ENCODE measurements at regions not wholly inside any gene's neighbourhood (a gene's known extent, or its start where the extent isn't known, plus 50 kb on each side); places are given as distances from the start of the nearest gene placed in this dataset.
A peak's percentile ranks its signal among the peaks of the same experiment; 100 is the strongest.

DNA sequence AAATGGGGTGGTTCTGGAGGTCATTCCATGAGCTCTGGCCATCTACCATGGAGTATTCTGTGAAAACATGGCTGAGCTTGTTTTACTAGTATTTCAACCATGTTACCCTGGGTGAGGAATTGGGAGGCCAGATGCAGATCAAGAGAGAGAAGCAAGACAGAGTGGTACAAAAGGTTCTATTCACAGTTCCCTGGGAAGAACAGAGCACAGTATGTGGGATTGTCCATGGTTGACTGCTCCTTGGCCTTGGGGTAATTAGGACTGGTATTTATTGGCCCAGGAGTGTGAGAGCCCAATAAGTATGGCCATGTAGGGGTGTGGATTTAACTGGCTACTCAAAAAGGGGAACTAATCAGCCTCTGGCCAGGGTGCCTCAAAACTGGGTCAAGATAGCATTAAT is 239.7 kb upstream of the GATB start:
- no peaks in the 10 kb centered on the region for H3K9me3 Mint-ChIP-seq
- no peaks in the 10 kb centered on the region for H3K27me3 Mint-ChIP-seq
- H3K4me1 Mint-ChIP-seq (ENCODE audit: low read depth) = peaks cover 8% of the 10 kb centered on the region
- no peaks in the 10 kb centered on the region for H3K36me3 Mint-ChIP-seq (ENCODE audit: low read depth)
- no peak overlapping the region for H3K4me3 Mint-ChIP-seq
- no peak overlapping the region for H3K27ac Mint-ChIP-seq

DNA sequence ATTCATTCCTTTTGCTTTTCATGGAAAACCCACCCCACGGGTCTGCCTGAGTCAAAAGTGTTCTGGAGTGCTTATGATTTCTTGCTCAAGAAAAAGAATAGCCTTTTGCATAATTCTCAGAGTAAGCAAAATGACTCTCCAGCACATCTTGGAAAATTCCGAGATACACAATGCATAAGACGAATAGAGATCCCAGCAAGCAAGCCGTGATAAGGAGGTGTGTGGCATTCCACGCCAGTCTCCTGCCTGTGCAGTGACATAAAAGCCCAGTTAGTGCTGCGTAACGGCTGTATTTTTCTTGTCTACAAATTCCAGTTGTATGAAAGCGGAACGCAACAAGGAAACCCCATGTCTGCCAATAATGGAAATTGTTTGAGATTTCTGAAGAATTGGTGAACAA is 237.9 kb upstream of the GATB start:
- Mint-ChIP-seq H3K4me1 (ENCODE audit: low read depth) (peaks cover 14% of the 10 kb centered on the region), H3K4me3 (no peak overlapping the region), H3K9me3 (no peaks in the 10 kb centered on the region), H3K36me3 (ENCODE audit: low read depth) (no peaks in the 10 kb centered on the region), H3K27me3 (no peaks in the 10 kb centered on the region), H3K27ac (no peak overlapping the region)

DNA sequence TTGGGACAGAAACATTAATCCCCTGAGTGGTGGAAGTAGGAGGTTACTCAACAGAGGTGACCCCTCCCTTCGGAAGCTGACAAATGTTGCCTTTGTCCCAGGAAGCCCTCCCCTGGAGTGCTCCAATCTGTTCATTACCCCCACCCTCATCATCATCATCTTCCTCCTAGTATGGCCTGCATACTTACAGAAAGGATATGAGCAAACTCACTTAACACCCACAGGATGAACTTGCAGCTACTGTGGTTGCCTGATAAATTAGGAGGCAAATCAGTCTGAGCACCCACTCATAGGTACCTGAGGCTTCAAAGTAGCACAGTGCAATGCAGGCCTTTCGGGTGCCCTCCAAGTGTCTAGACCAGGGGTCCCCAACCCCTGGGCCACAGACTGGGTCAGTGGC is 236.7 kb upstream of the GATB start:
- H3K27me3 Mint-ChIP-seq = no peaks in the 10 kb centered on the region

DNA sequence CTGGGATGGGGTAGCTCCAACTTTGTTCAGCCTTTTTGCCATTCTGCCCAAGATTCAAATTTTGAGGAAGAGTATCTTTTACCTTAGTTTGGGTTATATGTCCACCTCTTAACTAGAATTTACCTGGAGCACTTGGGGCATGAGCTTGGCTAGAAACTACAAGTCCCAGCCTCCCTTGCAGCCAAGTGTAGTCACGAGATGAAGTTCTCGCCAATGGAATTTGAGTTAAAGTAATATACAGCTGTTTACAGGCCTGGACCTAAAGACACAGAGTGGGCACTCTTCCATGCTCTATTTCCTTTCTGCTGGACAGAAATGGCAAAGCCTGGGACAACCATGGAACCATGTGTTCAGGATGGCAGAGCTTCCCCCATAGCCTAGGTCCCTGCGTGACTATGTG is 233.6 kb upstream of the GATB start:
- H3K27ac Mint-ChIP-seq = no peak overlapping the region
- no peaks in the 10 kb centered on the region for H3K9me3 Mint-ChIP-seq
- peaks cover 48% of the 10 kb centered on the region for H3K4me1 Mint-ChIP-seq (ENCODE audit: low read depth)
- no peak overlapping the region for H3K4me3 Mint-ChIP-seq
- no peaks in the 10 kb centered on the region for H3K27me3 Mint-ChIP-seq
- H3K36me3 Mint-ChIP-seq (ENCODE audit: low read depth) = no peaks in the 10 kb centered on the region

More for the DNA sequence above, 236.7 kb upstream of the GATB start:
- H3K4me1 Mint-ChIP-seq (ENCODE audit: low read depth) = peaks cover 21% of the 10 kb centered on the region
- H3K4me3 Mint-ChIP-seq = no peak overlapping the region
- H3K9me3 Mint-ChIP-seq = no peaks in the 10 kb centered on the region
- no peaks in the 10 kb centered on the region for H3K36me3 Mint-ChIP-seq (ENCODE audit: low read depth)
- H3K27ac Mint-ChIP-seq = no peak overlapping the region

DNA sequence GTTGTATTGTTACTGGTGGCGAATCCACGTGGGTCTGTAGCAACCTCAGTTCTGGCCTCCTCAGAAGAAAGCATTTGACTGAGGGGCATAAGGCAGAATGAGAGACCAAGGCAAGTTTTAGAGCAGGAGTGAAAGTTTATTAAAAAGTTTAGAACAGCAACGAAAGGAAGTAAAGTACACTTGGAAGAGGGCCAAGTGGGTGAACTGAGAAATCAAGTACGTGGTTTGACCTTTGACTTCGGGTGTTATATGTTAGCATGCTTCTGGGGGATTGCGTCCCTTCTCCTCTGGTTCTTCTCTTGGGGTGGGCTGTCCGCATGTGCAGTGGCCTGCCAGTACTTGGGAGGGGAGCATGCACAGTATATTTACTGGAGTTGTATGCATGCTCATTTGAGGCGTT is 232.7 kb upstream of the GATB start:
- no peaks in the 10 kb centered on the region for H3K27me3 Mint-ChIP-seq
- H3K27ac Mint-ChIP-seq = peak overlapping the region; percentile 13
- peaks cover 48% of the 10 kb centered on the region for H3K4me1 Mint-ChIP-seq (ENCODE audit: low read depth)
- no peak overlapping the region for H3K4me3 Mint-ChIP-seq
- no peaks in the 10 kb centered on the region for H3K36me3 Mint-ChIP-seq (ENCODE audit: low read depth)
- H3K9me3 Mint-ChIP-seq = no peaks in the 10 kb centered on the region

DNA sequence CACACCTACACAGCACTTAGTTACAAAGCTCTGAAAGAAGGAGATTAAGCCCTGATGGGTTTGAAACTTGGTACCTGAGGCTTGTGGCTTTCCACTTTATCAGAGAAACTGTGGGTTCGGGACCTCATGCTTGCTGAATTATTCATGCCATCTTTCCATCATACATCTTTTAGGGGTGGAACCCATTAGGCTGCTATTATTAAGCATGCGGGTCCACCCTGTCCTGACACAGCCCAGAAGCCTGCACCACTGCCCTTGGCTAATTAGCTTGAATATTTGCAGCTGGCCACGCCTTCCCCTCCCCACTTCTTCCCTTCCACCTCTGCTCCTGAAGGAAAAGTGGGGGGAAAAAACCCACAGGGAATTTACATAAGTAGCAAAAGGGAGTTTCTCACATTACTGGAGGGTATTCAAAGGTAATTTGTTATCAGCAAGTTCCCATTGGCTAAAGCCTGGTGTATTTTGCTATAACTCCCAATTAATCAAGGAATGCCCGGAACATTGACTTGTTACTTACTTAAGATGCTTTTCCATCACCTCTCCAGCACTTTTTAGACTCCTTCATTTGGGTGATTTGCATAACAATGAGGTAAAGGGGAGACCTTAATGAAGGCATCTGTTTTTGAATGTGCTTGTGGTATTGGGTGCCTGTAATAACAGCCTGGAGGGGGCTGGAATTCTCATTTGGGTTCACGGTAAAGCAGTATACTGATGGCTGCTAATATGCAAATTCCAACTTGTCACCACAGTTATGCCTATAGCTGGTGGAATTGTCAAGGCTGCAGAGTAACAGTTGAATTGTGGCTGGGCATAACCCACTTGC is 231.7 kb upstream of the GATB start:
- H3K36me3 Mint-ChIP-seq (ENCODE audit: low read depth) = no peaks in the 10 kb centered on the region
- H3K27ac Mint-ChIP-seq = no peak overlapping the region
- peaks cover 48% of the 10 kb centered on the region for H3K4me1 Mint-ChIP-seq (ENCODE audit: low read depth)
- no peaks in the 10 kb centered on the region for H3K9me3 Mint-ChIP-seq
- no peak overlapping the region for H3K4me3 Mint-ChIP-seq
- no peaks in the 10 kb centered on the region for H3K27me3 Mint-ChIP-seq

DNA sequence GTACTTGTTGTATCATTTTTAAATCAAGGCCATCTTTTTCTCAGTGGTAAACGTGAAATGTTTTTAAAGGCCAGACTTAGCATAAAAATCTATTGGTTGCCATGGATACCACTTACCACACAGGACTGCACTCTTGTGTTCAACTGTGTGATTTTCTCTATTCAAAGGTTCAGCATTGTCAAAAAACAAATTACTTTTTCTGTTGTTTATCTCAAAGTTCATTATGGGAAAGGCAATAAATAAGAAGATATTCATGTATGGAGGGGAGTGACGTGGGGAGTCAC is 231.0 kb upstream of the GATB start:
- H3K9me3 Mint-ChIP-seq = no peaks in the 10 kb centered on the region
- H3K27ac Mint-ChIP-seq = peak overlapping the region; percentile 12
- no peaks in the 10 kb centered on the region for H3K27me3 Mint-ChIP-seq
- no peaks in the 10 kb centered on the region for H3K36me3 Mint-ChIP-seq (ENCODE audit: low read depth)
- no peak overlapping the region for H3K4me3 Mint-ChIP-seq
- peaks cover 48% of the 10 kb centered on the region for H3K4me1 Mint-ChIP-seq (ENCODE audit: low read depth)

DNA sequence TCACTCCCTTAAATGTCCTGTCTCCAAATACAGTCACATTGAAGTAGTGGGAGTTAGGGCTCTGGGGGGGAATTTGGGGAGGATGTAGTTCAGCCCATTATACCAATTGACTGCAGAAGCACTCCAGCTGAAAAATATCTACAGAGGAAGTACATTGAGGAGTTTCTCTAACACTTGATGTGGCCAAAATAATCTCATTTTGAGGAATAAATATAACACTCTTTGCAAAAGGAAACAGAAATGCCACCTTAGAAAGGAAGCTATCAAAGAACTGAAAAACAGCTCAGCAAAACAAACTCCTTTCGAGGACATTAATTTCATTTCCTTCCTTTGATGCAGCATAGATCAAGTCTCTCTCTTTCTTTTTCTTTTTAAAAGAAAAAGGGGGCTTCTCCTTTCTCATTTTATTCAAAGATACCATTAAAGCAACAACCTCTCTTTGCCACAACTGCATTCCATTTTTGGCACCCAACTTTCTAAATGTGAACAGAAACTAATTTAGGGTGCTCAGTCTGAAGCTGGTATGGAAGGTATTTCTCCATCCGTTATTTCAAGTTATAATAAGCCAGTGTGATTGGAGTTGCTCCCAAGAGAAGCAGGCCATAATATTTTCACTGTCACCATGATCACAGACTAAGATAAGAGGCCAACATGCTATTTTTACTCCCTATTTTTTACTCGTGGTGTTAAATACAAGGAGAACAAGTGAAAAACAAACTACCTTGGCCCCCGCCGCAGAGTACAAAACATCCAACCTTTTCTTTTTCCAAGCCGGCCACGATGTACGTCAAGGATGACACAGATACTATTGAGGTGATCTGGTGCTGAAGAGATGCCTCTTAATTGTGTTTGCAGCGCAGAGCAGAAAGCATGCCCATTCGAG is 230.4 kb upstream of the GATB start:
- Mint-ChIP-seq H3K27ac (no peak overlapping the region), H3K4me3 (no peak overlapping the region), H3K9me3 (no peaks in the 10 kb centered on the region), H3K27me3 (no peaks in the 10 kb centered on the region), H3K36me3 (ENCODE audit: low read depth) (no peaks in the 10 kb centered on the region), H3K4me1 (ENCODE audit: low read depth) (peaks cover 48% of the 10 kb centered on the region)

DNA sequence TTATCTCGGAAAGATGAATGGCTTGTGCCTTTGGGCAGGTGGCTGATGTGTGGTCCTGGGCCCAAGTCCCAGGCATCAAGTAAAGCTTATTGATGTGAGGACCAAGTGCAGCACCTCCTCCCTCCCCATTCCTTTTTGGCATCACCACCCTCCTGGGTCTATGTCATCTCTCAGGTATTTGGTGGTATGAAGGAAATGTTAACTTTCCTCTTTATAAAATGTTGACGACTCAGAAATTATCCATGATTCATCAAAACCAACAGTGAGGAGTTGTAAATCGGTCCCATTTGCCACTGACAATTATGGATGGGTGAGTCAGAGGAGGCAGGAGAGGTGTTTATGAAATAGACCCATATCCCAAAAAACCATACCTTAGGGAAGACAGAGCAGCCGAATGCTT is 229.4 kb upstream of the GATB start:
- Mint-ChIP-seq H3K4me3 (no peak overlapping the region), H3K27ac (no peak overlapping the region), H3K36me3 (ENCODE audit: low read depth) (no peaks in the 10 kb centered on the region), H3K9me3 (no peaks in the 10 kb centered on the region), H3K27me3 (no peaks in the 10 kb centered on the region), H3K4me1 (ENCODE audit: low read depth) (peaks cover 45% of the 10 kb centered on the region)

DNA sequence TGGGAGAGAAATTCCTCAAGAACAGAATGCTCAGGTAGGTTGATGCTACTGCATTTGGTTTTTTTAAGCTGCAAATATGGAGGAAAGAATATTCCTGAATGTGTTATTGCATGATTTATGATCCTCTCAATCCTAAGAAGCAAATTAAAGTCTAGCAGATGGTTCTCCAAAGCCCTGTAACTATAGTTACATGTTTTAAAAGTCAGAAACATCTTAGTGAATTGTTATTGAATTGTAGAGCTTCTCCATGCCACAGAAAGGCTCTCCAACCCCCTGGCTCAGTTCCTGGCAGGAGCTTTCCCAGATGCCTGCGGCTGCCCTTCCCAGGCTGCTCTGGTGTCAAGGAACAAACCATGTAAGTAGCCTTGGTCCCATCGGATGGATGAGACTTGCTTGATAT is 227.8 kb upstream of the GATB start:
- H3K4me1 Mint-ChIP-seq (ENCODE audit: low read depth) = peaks cover 38% of the 10 kb centered on the region
- H3K9me3 Mint-ChIP-seq = no peaks in the 10 kb centered on the region
- no peaks in the 10 kb centered on the region for H3K36me3 Mint-ChIP-seq (ENCODE audit: low read depth)
- H3K4me3 Mint-ChIP-seq = no peak overlapping the region
- H3K27ac Mint-ChIP-seq = no peak overlapping the region
- H3K27me3 Mint-ChIP-seq = no peaks in the 10 kb centered on the region

DNA sequence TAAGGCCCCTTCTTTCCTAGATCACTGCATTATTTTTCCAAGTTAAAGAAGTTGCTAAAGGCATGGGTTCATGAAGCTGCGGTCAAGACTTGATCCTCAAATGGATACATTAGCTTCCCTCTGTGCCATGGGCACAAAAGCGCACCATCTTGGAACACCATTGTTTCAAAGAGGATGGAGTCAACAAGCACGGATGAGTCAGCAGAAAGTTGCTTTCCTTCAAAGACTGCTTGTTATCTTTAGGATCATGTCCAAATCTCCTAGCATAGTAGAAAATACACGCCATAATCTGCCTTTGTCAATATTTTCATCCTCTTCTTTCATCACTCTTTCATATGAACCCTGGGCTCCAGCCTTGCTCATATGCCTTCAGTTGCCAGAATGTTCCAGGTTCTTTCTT is 226.8 kb upstream of the GATB start:
- no peak overlapping the region for H3K27ac Mint-ChIP-seq
- H3K27me3 Mint-ChIP-seq = no peaks in the 10 kb centered on the region
- H3K36me3 Mint-ChIP-seq (ENCODE audit: low read depth) = no peaks in the 10 kb centered on the region
- peaks cover 28% of the 10 kb centered on the region for H3K4me1 Mint-ChIP-seq (ENCODE audit: low read depth)
- no peak overlapping the region for H3K4me3 Mint-ChIP-seq
- H3K9me3 Mint-ChIP-seq = no peaks in the 10 kb centered on the region

DNA sequence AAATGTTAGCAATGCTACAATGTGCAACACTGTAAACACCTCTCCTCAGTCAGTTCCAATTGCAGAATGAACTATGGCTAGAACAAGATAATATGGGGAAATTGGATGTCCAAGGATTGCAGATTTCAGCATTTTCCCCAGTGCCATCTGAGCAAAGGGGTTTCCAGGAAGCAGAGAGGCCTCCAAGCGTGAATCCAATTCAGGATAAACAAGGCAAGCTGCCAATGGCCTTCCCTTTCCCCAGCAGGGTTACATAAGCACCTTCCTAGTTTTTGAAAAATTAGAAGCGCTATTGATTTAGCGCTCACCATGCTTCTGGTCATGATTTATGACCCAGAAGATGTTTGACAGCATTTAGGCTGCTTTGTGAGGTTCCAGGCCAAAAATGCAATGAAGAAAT is 223.0 kb upstream of the GATB start:
- Mint-ChIP-seq H3K27me3 (no peaks in the 10 kb centered on the region), H3K9me3 (peaks cover 10% of the 10 kb centered on the region), H3K27ac (no peak overlapping the region), H3K4me1 (ENCODE audit: low read depth) (no peaks in the 10 kb centered on the region), H3K36me3 (ENCODE audit: low read depth) (no peaks in the 10 kb centered on the region), H3K4me3 (no peak overlapping the region)

DNA sequence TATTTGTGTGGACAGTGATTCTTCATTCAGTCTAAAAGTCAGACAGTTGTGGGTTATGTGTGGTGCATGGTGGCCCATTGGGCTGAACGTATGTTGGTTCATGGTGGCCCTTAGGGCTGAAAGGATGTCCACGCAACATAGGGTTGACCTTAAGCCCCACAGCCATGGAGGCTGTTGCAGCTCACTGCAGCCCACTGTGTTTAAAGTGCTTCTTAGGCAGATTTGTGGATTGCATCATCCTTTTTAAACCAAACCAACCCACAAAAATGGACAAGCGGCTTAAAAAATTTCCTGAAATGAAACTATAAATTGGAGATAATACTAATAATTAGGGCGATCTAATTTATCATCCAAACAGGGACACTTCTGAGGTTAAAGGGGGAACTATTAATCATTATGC is 219.0 kb upstream of the GATB start:
- Mint-ChIP-seq H3K4me3 (no peak overlapping the region), H3K4me1 (ENCODE audit: low read depth) (no peaks in the 10 kb centered on the region), H3K9me3 (peaks cover 32% of the 10 kb centered on the region), H3K27me3 (no peaks in the 10 kb centered on the region), H3K27ac (no peak overlapping the region), H3K36me3 (ENCODE audit: low read depth) (peaks cover 17% of the 10 kb centered on the region)

DNA sequence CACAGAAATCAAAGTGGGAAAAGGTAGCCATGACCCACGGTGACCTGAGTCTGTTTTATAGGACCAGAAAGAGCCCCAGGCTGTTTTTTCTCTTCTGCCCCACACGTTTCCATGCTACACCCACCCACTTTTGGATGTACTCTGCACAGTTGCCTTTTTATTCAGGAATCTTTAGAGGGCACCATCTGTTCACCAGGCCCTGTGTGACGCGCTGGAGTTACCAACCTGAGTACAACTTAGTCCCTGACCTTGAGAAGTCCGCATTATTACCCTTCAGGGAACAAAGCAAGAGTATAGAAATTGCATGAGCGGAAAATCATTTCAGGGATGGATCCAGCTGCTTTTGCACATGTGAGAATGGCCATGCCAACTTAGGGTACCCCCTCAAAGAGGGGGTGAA is 207.8 kb upstream of the GATB start:
- H3K9me3 Mint-ChIP-seq = peaks cover 3% of the 10 kb centered on the region
- no peaks in the 10 kb centered on the region for H3K27me3 Mint-ChIP-seq
- H3K4me1 Mint-ChIP-seq (ENCODE audit: low read depth) = no peaks in the 10 kb centered on the region
- H3K4me3 Mint-ChIP-seq = no peak overlapping the region
- H3K27ac Mint-ChIP-seq = no peak overlapping the region
- no peaks in the 10 kb centered on the region for H3K36me3 Mint-ChIP-seq (ENCODE audit: low read depth)

DNA sequence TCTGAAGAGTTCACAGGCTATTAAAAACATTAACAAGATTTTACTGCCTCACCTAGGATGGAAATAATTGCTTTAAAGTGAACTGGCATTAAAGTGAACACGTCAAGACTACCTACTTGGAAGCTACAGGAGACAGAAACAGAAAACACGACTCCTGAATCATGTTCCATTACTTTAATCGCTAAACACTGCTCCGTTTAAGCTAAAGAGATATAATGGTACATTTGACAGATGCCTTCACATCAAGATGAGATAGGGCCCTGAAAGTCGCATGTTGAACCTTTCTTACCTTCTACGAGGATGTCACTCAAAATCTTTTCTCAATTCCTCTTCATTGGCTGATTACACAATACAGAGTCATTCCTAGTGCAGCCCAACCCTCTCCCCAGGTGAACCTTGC is 206.3 kb upstream of the GATB start:
- Mint-ChIP-seq H3K27ac (no peak overlapping the region), H3K4me3 (no peak overlapping the region), H3K27me3 (no peaks in the 10 kb centered on the region), H3K36me3 (ENCODE audit: low read depth) (no peaks in the 10 kb centered on the region), H3K4me1 (ENCODE audit: low read depth) (no peaks in the 10 kb centered on the region), H3K9me3 (peaks cover 3% of the 10 kb centered on the region)
